Peyer's patch (tissue), 4 donors: ENCODE measurements at regions not wholly inside any gene's neighbourhood (a gene's known extent, or its start where the extent isn't known, plus 50 kb on each side); places are given as distances from the start of the nearest gene placed in this dataset.

Experiments used
- CTCF ChIP-seq, 6 experiments: fragments of 450-650 bp in 4 of 6; fragments of 200-600 bp in 2 of 6; sonication (generic) in 1 of 6; IDR thresholded peaks; one replicate each; pipeline ENCODE4 v1.5.1; 2017 to 2019; ENCODE audit warnings: antibody characterized with exemption in 6 of 6, mild to moderate bottlenecking in 3 of 6, moderate library complexity in 1 of 6
- POLR2A ChIP-seq, 2 donors: fragments of 450-650 bp; IDR thresholded peaks; one replicate each; pipeline ENCODE4 v1.5.1; 2017; ENCODE audit warnings: antibody characterized with exemption in 2 of 2, mild to moderate bottlenecking in 2 of 2, moderate library complexity in 2 of 2

- no peak for TF ChIP-seq CTCF (IDR thresholded peaks at IDR 0.05)
- no peak for TF ChIP-seq POLR2A (IDR thresholded peaks at IDR 0.05)
Measured at GRCh38 chr5:116382032-116382873, 192.4 kb downstream of the SEMA6A start.
